C4-2B (cell line): ENCODE measurements at regions not wholly inside any gene's neighbourhood (a gene's known extent, or its start where the extent isn't known, plus 50 kb on each side); places are given as distances from the start of the nearest gene placed in this dataset.

Experiments used
- H3K27ac ChIP-seq: fragments of 450-650 bp; 2 replicates; pipeline ENCODE4 v1.5.1; 2017
- ZFX ChIP-seq: fragments of 450-650 bp; IDR thresholded peaks from 2 replicates; pipeline ENCODE4 v1.6.1; 2017
- TF ChIP-seq, protein P1 (sequence below): fragments of 450-650 bp; conservative IDR thresholded peaks from 2 replicates; pipeline ENCODE4 v1.5.1; 2017; ENCODE audit warnings: mild to moderate bottlenecking

DNA sequence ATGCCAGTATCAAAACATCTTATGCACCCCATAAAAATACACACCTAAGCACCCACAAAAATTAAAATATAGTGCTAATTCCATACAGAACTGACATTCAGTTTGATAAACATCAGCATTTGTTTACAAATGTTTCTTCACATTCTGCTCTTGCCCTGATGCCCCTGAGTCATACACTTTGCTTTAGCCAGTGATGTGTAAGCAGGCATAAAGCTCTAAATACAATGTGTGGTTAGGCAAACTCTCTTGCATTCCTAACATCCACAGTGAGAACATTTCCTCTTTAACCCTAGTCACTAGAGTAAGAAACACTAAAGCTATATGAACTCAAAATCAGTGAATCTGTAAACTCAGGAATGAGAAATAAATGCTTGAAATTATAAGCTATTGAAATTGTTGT is 1060.7 kb downstream of the FAM181B start:
- TF ChIP-seq, protein P1, sequence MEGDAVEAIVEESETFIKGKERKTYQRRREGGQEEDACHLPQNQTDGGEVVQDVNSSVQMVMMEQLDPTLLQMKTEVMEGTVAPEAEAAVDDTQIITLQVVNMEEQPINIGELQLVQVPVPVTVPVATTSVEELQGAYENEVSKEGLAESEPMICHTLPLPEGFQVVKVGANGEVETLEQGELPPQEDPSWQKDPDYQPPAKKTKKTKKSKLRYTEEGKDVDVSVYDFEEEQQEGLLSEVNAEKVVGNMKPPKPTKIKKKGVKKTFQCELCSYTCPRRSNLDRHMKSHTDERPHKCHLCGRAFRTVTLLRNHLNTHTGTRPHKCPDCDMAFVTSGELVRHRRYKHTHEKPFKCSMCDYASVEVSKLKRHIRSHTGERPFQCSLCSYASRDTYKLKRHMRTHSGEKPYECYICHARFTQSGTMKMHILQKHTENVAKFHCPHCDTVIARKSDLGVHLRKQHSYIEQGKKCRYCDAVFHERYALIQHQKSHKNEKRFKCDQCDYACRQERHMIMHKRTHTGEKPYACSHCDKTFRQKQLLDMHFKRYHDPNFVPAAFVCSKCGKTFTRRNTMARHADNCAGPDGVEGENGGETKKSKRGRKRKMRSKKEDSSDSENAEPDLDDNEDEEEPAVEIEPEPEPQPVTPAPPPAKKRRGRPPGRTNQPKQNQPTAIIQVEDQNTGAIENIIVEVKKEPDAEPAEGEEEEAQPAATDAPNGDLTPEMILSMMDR = no peak
- TF ChIP-seq ZFX = no peak
- H3K27ac ChIP-seq = no peak overlapping the region

DNA sequence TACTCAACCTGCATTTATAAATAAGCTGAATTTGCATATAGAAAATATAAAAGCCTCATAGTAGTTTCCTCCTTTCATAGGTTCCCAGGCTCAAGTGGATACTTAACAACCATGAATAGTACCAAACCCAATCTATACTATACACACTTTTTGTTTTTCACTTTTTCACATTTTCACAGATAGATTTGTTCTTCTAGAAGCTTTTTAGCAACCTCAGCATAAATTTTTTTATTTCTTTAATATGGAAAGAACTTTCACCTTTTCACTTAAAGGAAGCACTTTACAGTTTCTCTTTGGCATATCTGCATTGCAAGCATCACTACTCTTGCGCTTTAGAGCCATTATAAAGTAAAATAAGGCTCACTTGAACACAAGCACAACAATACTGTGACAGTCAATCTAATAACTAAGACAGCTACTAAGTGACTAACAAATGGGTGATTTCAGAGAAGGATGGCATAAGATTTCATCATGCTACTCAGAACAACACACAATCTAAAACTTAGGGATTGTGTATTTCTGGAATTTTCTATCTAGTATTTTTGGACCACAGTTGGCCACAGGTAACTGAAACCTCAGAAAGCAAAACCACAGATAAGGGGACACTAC is 1063.6 kb downstream of the FAM181B start:
- TF ChIP-seq, protein P1 = no peak
- no peak for TF ChIP-seq ZFX
- no peak overlapping the region for H3K27ac ChIP-seq

DNA sequence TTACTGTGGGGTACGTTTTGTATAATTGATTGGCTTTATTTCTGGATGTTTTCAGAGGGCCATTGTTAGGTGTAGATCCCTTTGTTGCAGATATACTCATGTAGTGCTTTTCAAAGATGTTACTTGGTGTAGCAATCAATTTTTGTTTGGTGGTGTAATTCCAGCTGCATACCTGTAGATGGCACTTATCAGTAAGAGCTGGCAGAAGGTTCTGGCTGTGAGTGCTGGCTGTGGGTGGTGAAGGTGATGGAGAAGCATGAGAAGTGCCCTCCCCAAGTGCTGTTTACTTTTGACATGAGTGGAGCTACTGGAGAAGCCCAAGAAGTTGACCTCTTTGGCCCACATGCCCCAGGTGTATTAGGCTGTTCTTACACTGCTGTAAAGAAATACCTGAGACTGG is 1074.9 kb downstream of the FAM181B start:
- H3K27ac ChIP-seq = no peak overlapping the region
- TF ChIP-seq, protein P1 = peak; percentile 78
- TF ChIP-seq ZFX = no peak

DNA sequence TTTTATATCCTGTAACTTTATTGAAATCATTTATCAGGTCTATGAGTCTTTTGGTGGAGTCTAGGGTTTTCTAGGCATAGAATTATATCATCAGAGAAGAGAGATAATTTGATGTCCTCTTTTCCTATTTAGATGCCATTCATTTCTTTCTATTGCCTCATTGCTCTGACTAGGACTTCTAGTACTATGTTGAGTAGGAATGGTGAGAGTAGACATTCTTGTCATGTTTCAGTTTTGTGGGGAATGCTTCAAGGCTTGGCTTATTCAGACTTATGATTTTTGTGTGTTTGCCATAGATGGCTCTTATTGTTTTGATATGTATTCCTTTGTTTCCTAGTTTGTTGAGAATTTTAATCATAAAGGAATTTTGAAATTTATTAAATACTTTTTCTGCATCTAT is 1078.3 kb downstream of the FAM181B start:
- no peak overlapping the region for H3K27ac ChIP-seq
- TF ChIP-seq, protein P1 = no peak
- TF ChIP-seq ZFX = no peak

DNA sequence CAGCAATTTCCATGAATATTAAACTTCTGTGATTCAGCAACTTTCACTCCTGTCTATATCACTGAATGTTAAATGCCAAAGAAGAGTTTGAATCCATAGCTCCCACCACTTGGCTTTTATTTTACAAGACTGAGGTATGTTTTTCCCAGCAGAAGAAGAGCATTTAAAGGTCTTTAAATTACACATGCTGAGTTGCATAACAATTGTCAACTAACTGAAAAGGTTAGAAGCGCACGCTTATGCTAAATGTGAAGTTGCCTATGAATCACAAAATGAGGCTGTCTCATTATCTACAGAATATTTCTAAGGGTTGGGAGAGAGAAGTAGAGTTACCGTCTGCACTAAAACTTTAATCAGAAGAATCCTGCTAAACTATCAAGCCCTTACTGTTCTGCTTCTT is 1086.3 kb downstream of the FAM181B start:
- H3K27ac ChIP-seq = no peak overlapping the region
- no peak for TF ChIP-seq ZFX
- TF ChIP-seq, protein P1 = no peak

DNA sequence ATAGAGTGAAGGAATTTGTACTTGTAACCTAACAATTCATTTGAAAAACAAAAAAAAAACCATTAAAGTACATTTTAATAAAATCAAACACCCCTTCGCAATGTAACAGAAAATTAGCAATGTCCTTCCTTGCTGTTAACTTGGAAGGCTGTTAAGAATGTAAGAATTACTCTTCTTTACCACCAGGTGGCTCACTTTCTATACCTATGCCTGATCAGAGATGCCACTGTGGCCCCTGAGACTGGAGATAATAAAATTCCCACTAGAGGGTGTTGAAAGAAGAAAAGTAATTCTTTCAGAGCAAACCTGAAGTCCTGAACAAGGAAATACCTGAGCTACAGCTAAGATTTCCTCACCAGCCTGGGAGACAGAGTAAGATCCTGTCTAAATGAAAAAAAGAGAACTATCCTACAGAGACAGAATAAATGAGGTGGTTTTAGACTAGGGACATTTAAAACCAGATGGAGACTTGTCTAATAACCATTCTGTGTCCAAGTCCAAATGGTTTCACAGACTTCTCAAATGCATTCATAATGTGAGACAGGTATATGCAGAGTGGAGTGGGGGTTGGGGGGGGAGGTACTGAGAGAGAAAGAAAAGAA is 1089.3 kb downstream of the FAM181B start:
- H3K27ac ChIP-seq = no peak overlapping the region
- TF ChIP-seq, protein P1 = peak; percentile 90
- TF ChIP-seq ZFX = no peak

DNA sequence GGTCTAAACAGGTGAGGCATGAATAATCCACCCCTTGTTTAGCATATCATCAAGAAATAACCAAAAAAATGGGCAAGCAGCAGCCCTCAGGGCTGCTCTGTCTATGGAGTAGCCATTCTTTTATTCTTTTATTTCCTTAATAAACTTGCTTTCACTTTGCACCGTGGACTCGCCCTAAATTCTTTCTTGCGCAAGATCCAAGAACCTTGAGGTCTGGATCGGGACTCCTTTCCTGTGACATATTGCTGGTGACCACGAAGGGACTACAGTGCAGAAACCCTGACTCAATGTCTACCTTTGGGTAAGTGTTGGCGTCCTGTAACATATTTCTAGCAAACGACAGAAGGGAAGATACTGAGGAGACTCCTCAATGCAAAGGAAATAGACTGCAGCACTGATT is 1099.2 kb downstream of the FAM181B start:
- no peak overlapping the region for H3K27ac ChIP-seq
- TF ChIP-seq ZFX = no peak
- TF ChIP-seq, protein P1 = no peak
